DND-41 (cell line): ENCODE measurements at regions not wholly inside any gene's neighbourhood (a gene's known extent, or its start where the extent isn't known, plus 50 kb on each side); places are given as distances from the start of the nearest gene placed in this dataset.

ENCODE experiments used
- CTCF ChIP-seq: IDR thresholded peaks from 2 replicates; pipeline ENCODE4 v1.5.1; 2012; ENCODE audit warnings: borderline replicate concordance, low read length, moderate library complexity, mild to moderate bottlenecking; ENCODE audit not compliant: poor library complexity, severe bottlenecking; ENCODE audit errors: extremely low read depth
- EZH2 ChIP-seq: IDR thresholded peaks from 3 replicates; pipeline ENCODE4 v1.6.1; 2012; ENCODE audit warnings: borderline replicate concordance, low read depth, mild to moderate bottlenecking, moderate library complexity, low read length, inconsistent platforms; ENCODE audit not compliant: severe bottlenecking

GRCh38 chr14:97312910-97313309 lies 515.7 kb downstream of the VRK1 start:
- TF ChIP-seq CTCF (no peak), EZH2 (no peak)
